DOHH2 (cell line): ENCODE measurements at regions not wholly inside any gene's neighbourhood (a gene's known extent, or its start where the extent isn't known, plus 50 kb on each side); places are given as distances from the start of the nearest gene placed in this dataset.

ENCODE experiments used
- H3F3A ChIP-seq: fragments of 200-600 bp; sonication (generic), shearing (Covaris generic); 2 replicates; pipeline ENCODE4 v1.6.0; 2016; ENCODE audit warnings: antibody characterized with exemption, mild to moderate bottlenecking; ENCODE audit not compliant: control insufficient read depth, insufficient read depth
- H3K27ac ChIP-seq: fragments of 200-600 bp; sonication (generic); 2 replicates; pipeline ENCODE4 v1.5.1; 2014; ENCODE audit warnings: low read depth, mild to moderate bottlenecking, low read length, moderate library complexity
- H3K27me3 ChIP-seq: fragments of 200-600 bp; sonication (generic); 2 replicates; pipeline ENCODE4 v1.6.1; 2014; ENCODE audit warnings: mild to moderate bottlenecking, low read length, mixed read lengths; ENCODE audit not compliant: control insufficient read depth
- H3K36me3 ChIP-seq: fragments of 200-600 bp; sonication (generic); 2 replicates; pipeline ENCODE4 v1.6.1; 2014; ENCODE audit warnings: mild to moderate bottlenecking, low read length, moderate library complexity, mixed read lengths; ENCODE audit not compliant: control insufficient read depth
- H3K4me1 ChIP-seq: fragments of 200-600 bp; sonication (generic); 2 replicates; pipeline ENCODE4 v1.6.1; 2014; ENCODE audit warnings: mild to moderate bottlenecking, low read length, mixed read lengths; ENCODE audit not compliant: control insufficient read depth
- H3K4me2 ChIP-seq: fragments of 200-600 bp; sonication (generic); 2 replicates; pipeline ENCODE4 v1.6.0; 2014; ENCODE audit warnings: mild to moderate bottlenecking, low read length, moderate library complexity
- H3K4me3 ChIP-seq: fragments of 200-600 bp; sonication (generic); 2 replicates; pipeline ENCODE4 v1.5.1; 2014; ENCODE audit warnings: mild to moderate bottlenecking, low read length, mixed read lengths
- H3K79me2 ChIP-seq: fragments of 200-600 bp; sonication (generic); 2 replicates; pipeline ENCODE4 v1.6.1; 2014; ENCODE audit warnings: mild to moderate bottlenecking, low read length, mixed read lengths; ENCODE audit not compliant: control insufficient read depth
- H3K9me2 ChIP-seq: fragments of 200-600 bp; sonication (generic); replicated peaks from 2 replicates; pipeline ENCODE4 v1.6.1; 2014; ENCODE audit warnings: mild to moderate bottlenecking, low read length, mixed read lengths; ENCODE audit not compliant: control insufficient read depth
- H3K9me3 ChIP-seq: fragments of 200-600 bp; sonication (generic); 2 replicates; pipeline ENCODE4 v1.6.1; 2014; ENCODE audit warnings: antibody characterized with exemption, low read length, mixed read lengths; ENCODE audit not compliant: control insufficient read depth, insufficient read depth
- H4K20me1 ChIP-seq: fragments of 200-600 bp; sonication (generic); 2 replicates; pipeline ENCODE4 v1.6.0; 2014; ENCODE audit warnings: low read depth, mild to moderate bottlenecking, antibody characterized with exemption, low read length, moderate library complexity; ENCODE audit not compliant: control insufficient read depth, insufficient read depth
- CTCF ChIP-seq: fragments of 200-600 bp; sonication (generic); IDR thresholded peaks from one replicate; pipeline ENCODE4 v1.5.1; 2014; ENCODE audit warnings: antibody characterized with exemption, mild to moderate bottlenecking, low read depth, low read length; ENCODE audit not compliant: poor library complexity, severe bottlenecking
- EZH2phosphoT487 ChIP-seq: fragments of 200-600 bp; sonication (generic); IDR thresholded peaks from 2 replicates; pipeline ENCODE4 v1.6.1; 2017; ENCODE audit warnings: borderline replicate concordance, mild to moderate bottlenecking, antibody characterized with exemption, low read length, moderate library complexity, mixed read lengths

GRCh38 chr16:82396509-82396908, 226.5 kb upstream of the MPHOSPH6 start:
- Histone ChIP-seq H3K4me1 (no peaks in the 10 kb centered on the region), H3K9me3 (no peaks in the 10 kb centered on the region), H3K27ac (no peak overlapping the region), H3F3A (no peaks in the 10 kb centered on the region), H4K20me1 (no peaks in the 10 kb centered on the region), H3K4me3 (no peak overlapping the region), H3K27me3 (no peaks in the 10 kb centered on the region), H3K36me3 (no peaks in the 10 kb centered on the region), H3K9me2 (no peaks in the 10 kb centered on the region; the same call in 1 of the 2 replicates), H3K79me2 (no peaks in the 10 kb centered on the region), H3K4me2 (no peak overlapping the region)
- TF ChIP-seq CTCF, result no peak
- no peak for TF ChIP-seq EZH2phosphoT487

GRCh38 chr16:82395212-82395611, 225.2 kb upstream of the MPHOSPH6 start:
- Histone ChIP-seq H3K36me3 (no peaks in the 10 kb centered on the region), H3K79me2 (no peaks in the 10 kb centered on the region), H4K20me1 (no peaks in the 10 kb centered on the region), H3K4me2 (no peak overlapping the region), H3K4me1 (no peaks in the 10 kb centered on the region), H3K4me3 (no peak overlapping the region), H3K9me2 (no peaks in the 10 kb centered on the region; the same call in 1 of the 2 replicates), H3K27me3 (no peaks in the 10 kb centered on the region), H3K9me3 (no peaks in the 10 kb centered on the region), H3K27ac (no peak overlapping the region), H3F3A (no peaks in the 10 kb centered on the region)
- TF ChIP-seq CTCF (no peak), EZH2phosphoT487 (no peak)

GRCh38 chr16:82391690-82392089, 221.7 kb upstream of the MPHOSPH6 start:
- Histone ChIP-seq H3K9me3 (no peaks in the 10 kb centered on the region), H3K4me1 (no peaks in the 10 kb centered on the region), H3K27ac (no peak overlapping the region), H3K79me2 (no peaks in the 10 kb centered on the region), H3K36me3 (no peaks in the 10 kb centered on the region), H3K4me2 (no peak overlapping the region), H3K9me2 (no peaks in the 10 kb centered on the region; the same call in 1 of the 2 replicates), H4K20me1 (no peaks in the 10 kb centered on the region), H3F3A (no peaks in the 10 kb centered on the region), H3K27me3 (no peaks in the 10 kb centered on the region), H3K4me3 (no peak overlapping the region)
- TF ChIP-seq CTCF (no peak), EZH2phosphoT487 (no peak)
